COLO829 (cell line): ENCODE measurements at regions not wholly inside any gene's neighbourhood (a gene's known extent, or its start where the extent isn't known, plus 50 kb on each side); places are given as distances from the start of the nearest gene placed in this dataset.
"Not testable (repeated sequence)": the region's sequence is repeated elsewhere in the genome, so short reads cannot be mapped to it uniquely, and the experiment has no call there.

ENCODE experiments used
- DNase-seq: peaks from one replicate; pipeline ENCODE4 v3.0.0; 2012; ENCODE audit warnings: low spot score

DNA sequence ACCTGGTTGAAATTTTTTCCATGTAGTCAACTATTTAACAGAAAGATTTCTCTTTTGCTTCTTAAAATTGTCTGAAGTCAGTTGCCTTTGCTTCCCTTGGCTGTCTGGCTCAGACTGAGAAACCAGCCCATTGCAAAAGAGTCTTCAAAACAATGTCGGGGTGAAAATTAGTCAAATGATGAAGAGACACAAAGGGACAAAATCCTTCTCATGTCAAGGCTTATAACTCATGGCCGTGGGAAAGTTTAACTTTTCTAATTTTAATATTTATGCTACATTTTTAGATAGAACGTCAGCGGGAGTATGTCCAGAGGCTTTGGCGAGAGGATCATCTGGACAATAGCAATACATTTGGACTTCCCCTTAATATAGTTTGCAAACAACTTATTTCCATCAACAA is 127.2 kb downstream of the CD164 start:
- no peak for DNase-seq

DNA sequence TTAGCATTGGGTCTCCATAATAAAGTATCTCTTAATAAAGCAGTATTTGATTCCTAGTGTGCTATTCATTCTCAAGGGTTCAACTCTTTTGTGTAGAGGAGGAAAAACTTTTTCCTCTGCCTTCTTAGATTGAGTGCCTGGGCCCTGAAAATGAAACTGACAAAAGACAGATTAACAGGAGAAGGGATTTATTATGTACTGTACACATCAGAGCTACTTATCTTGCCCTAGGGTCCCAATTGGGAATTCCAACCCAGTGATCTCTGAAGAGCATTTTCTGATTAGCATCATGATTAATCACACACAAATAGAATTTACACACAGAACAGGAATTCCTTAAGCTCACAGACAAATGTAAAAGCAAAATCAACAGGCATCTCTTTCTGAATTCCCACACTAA is 128.9 kb downstream of the CD164 start:
- peak; percentile 30 for DNase-seq

GRCh38 chr6:109252261-109253041 is 129.8 kb downstream of the CD164 start:
- DNase-seq = no peak

- no peak for DNase-seq
Measured at GRCh38 chr6:109251839-109252238, 130.4 kb downstream of the CD164 start.

GRCh38 chr6:109250544-109251156 is 131.6 kb downstream of the CD164 start:
- DNase-seq = not testable (repeated sequence)

DNA sequence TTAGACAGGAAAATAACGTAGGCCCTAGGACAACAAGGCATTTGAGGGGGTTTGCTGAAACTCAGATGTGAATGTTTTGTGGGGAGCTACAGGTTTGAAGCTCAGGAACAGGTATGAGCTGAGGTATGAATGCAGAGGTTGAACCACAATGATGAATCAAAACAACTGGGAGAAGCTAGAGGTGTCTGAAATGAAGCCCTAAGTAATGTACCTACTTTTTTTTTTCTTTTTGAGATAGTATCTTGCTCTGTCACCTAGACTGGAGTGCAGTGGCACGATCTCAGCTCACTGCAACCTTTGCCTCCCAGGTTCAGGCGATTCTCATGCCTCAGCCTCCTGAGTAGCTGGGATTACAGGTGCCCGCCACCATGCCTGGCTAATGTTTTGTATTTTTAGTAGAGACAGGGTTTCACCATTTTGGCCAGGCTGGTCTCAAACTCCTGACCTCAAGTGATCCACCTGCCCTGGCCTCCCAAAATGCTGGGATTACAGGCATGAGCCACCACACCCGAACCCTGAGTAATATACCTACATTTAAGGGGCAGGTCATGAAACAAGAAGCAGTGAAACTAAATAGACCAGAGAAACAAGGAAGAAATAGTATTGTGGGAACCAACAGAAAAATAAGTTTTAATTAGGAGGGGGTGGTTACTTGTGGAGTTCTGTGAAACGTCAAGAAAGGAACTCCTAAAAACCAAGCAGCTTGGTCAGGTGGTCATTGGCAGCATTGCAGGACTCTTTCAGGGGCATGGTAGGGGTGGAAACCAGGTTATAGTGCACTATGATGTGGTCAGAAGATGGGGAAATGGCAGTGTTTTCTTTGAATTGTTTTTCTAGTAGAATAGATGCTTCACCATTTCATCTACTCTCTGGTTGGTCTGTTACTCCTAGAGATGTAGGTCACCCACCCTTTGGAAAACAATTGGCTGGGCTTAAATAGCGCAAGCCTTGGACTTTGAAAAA is 138.1 kb downstream of the CD164 start:
- no peak for DNase-seq

DNA sequence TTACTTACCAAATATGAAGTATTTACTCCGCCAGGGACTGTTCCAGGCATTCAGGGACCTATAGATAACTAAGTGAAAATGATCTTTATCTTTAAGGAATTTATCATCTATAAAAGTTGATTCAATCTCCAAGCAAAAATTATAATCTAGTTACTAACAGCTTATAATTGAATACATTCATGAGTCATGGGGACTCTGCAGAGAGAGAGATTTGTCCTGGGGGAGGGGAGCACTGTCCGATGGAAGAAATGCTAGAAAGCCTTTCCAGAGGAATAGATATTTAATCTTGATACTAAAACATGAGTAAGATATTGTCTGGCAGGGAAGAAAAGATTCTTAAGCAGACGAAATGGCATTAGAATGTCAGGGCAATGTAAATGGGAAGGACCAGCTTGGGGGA is 139.3 kb downstream of the CD164 start:
- no peak for DNase-seq

DNA sequence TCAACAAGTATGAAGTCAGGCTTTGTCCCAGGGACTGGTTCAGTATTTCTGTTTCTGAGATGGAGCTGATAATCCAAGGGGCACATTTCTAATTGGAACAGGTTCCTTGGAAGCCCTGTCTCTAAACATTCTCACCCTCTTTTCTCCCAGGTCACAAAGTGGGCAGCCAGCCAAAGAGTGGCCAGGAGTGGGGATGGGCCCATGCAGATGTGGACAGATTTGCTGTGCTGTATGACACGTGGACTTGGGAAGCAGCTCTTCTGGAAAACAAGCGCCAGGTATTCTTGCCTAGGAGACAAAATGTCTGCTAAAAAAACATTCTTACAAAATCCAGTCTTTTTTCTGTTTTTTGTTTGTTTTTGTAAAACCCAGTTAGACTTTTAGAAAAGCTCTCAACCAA is 140.2 kb downstream of the CD164 start:
- no peak for DNase-seq

DNA sequence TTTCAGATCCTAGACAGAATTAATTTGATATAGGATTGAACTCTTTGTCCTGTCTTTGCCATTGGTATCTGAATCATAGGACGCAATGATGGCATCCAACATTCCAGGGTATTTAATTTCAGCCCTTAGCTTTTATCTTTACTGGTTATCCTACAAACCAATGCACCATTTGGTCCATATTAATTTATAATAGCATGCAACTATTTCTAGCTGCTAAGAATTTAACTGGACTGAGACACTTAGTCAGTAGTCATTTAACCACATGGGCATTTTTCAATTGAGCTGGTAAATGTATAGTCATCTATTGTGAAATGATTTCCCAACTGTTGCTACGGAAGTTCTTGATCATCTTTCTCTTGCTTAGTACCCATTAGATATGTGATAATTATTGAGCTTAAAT is 141.1 kb downstream of the CD164 start:
- DNase-seq = no peak

DNA sequence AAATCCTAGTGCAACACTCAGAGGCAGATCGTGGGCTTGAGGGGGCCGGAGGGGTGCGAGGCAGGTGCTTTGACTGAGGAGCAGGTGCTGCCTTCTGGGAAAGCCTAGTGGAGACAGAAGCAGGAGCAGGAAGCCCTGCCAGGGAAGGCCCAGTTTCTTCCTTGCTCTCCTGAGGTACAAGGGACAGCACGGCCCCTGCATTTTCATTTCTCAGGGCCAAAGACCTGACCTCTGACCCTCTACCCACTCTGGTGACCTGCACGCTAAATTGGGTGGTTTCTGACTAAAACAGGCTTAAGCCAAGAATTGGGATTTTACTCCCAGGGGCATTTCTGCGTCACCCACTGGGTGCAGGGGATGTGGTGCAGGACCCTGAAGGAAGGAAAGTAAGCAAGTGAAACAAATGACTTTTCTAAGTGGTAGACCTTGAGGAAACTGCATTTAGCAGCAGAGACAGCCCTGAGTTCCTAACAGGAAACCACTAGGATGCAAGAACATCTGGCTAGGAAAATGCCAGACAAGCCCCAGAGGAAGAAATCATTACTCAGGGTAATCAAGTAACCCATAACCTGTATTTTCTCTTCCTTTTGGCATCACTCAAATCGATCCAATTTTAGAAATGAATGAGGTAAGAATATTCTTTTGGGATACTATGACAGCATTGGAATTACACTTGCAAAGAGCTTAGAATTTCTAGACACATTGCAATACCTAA is 141.7 kb downstream of the CD164 start:
- no peak for DNase-seq

DNA sequence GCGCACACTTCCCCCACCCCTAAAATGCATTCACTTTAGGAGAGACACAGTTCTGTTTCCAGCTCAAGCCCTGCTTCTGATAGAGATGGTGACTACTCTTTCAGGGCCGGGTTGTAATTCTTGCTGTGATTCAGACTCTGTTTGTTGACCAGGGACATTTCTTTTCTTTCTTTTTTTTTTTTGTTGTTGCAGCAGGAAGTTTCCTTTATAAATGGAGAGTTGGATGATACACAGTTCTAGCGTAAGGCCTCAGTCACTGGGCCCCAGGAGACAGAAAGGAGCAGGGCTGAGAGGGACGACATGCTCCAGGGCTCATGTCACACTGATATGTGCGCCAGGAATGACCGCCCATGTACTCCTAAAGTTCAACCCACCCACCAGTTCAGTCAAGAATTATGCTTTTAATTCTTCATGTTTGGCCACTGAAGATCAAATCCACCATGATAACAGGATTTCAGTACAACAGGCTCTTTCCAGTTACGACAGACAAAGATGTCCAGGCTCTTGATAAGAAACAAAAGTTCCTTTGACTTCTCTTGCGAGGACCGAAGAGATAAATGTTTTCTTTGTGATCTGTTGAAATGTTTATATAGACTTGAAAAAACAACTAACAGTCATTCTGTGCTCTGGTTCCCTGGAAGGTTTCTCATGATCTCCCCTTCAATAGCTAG is 142.5 kb downstream of the CD164 start:
- DNase-seq = peak; percentile 93

DNA sequence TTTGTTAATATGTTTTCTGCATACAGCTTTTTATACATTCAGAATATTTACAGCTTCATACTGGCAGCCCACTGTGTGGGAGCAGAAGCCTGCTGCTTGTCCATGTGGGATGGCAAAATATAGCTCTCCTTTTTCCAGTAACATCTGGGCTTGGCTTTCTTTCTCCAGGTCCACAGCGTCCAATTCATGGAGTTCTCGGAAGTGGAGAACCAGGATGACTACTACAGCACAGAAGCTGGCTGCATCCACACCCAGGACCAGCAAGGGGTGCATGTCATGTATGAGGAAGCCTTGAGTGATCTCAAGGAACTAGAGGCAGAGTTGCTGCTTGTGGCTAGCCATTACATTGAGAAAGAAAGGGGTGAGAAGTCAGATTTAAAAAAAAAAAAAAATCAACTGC is 143.1 kb downstream of the CD164 start:
- DNase-seq = no peak

DNA sequence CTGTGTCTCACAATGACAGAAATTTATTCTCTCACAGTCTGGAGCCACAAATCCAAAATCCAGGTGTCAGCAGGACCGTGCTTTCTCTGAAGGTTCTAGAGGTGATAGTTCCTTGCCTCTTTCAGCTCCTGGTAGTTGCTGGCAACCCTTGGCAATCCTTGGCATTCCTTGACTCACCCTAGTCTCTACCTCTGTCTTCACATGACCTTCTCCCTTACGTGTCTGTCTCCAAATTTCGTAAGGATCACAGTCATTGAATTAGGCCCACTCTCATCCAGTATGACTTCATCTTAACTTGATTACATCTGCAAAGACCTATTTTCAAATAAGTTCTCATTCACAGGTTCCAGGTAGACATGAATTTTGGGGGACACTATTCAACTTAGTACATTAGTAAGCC is 143.1 kb downstream of the CEP57L1 start:
- no peak for DNase-seq

- DNase-seq = no peak
Measured at GRCh38 chr6:109237986-109238329, 142.7 kb downstream of the CEP57L1 start.

DNA sequence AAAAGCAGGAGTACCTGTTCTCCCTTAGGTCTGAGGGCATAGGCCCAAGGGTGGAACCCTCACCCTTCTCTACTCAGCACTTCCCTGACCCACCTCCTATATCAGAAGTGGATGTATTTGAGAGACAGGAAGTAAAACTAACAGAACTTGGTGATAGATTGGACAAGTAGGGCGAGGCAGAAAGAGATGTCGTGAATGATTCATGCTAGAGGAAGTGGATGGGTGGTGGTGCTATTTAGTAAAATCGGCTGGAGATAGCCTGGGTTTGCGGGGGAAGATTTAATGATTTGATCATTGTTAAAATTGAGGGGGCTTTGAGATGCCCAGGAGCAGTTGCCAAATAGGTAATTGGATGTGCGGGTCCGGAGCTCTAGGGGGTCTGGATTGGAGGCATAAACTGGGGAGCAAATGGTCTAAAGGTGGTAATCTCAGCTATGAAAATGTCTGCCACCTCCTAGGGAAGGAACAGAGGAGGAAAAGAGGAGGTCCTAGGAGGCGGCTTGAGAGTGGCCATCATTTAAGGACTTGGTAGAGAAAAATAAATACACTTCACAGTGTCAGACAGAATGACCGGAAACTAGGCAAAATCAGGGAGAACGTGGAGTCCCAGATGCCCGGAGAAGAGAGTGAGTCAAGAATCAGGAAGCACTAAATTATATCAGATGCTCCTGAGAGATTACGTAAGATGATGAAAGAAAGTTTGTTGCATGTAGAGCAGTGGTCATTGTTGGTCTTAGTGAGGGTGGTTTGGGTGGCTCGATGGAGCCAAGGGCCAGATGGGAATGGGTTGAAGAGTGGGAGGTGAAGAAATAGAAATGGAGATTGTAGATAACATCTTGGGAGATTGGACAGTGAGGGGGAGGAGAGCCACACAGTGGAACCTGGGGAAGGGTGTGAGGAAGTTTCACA is 142.0 kb downstream of the CEP57L1 start:
- no peak for DNase-seq

DNA sequence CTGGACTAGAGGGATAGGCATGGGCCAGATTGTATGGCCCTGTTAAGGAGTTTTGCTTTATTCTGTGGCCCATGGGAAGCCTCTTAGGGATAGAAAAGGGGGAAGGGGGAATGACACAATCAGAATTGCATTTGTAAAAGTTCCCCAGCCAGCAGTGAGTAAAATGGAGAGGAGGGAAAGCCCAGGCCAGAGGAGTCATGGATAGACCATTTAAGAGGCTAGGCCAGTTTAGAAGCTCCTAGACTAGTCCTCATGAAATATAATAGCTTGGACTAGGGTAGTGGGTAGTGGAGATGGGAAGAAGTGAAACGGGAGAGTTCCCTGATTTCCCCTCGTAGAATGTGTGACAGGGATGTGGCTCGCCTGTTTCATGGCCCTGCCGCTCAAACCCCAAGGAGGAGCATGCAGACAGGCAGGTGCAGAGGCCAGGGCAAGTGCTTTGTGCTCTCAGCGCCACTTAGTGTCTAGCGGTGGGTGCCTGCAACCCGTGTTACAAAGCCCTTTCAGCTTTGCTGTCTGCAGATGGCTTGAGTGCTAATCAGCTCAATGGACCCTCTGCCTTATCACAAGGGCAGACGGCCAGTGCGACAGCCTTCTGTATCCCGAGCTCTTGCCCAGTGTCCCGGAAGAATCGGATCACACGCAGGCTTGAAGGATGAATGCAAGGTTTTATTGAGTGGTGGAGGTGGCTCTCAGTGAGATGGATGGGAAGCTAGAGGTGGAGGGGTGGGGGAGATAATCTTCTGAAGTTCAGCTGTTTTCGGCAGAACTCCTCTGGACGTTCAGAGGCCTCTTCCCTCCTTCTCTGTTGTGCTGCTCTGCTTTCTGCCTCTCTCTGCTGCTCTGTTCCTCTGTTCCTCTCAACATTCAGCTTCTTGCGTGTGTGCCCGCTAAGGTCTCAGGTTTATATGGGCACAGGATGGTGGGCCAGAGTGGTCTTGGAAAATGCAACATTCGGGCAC is 141.1 kb downstream of the CEP57L1 start:
- no peak for DNase-seq

DNA sequence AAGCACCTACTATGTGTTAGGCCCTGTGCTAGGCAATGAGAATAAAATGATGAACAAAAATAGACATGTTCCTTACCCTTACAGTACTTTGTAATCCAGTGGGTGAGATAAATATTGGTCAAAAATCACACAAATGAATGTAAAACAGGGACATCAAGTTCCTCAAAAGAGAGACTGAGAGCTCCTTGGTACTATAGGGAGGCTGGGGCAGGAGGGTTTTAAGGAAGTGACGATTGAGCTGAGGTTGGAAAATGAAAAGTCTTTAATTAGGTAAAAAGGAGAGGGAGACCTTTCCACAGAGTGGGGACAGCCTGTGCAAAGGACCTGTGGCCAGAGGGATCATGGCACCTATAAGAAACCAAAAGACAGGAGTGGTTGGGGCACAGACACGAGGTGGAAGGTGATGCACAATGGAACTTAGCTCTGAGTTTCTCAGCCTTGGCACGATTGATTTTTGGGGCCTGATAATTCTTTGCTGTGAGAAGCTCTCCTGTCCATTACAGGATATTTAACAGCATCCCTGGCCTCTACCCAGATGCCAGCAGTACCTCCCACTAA is 140.3 kb downstream of the CEP57L1 start:
- no peak for DNase-seq

- no peak for DNase-seq
Measured at GRCh38 chr6:109230453-109230852, 135.1 kb downstream of the CEP57L1 start.

- no peak for DNase-seq
Measured at GRCh38 chr6:109229536-109229935, 134.2 kb downstream of the CEP57L1 start.
